Central memory CD8-positive, alpha-beta T cell (primary cell): ENCODE measurements at regions not wholly inside any gene's neighbourhood (a gene's known extent, or its start where the extent isn't known, plus 50 kb on each side); places are given as distances from the start of the nearest gene placed in this dataset.
"Not testable (repeated sequence)": the region's sequence is repeated elsewhere in the genome, so short reads cannot be mapped to it uniquely, and the experiment has no call there.

Experiments used
- ATAC-seq: fragments of 150-1000 bp; cut with Tn5 transposase; replicated peaks from 2 replicates; pipeline ENCODE4 v1.10.0; 2022; ENCODE audit warnings: mild to moderate bottlenecking, moderate FRiP score, moderate number of reproducible peaks; ENCODE audit not compliant: poor library complexity, severe bottlenecking; ENCODE audit errors: extremely low read depth
- DNase-seq, 2 donors: peaks; one replicate each; pipeline ENCODE4 v3.0.0; 2021; ENCODE audit warnings: low spot score in 2 of 2
- H3K27ac Mint-ChIP-seq: one replicate; pipeline ENCODE4 v1.8.0; 2022; ENCODE audit warnings: low read depth, mild to moderate bottlenecking, moderate library complexity, mixed read lengths
- H3K27me3 Mint-ChIP-seq: one replicate; pipeline ENCODE4 v1.8.0; 2022; ENCODE audit warnings: mixed read lengths
- H3K36me3 Mint-ChIP-seq: one replicate; pipeline ENCODE4 v1.8.0; 2022; ENCODE audit warnings: mild to moderate bottlenecking, moderate library complexity, mixed read lengths; ENCODE audit not compliant: insufficient read depth
- H3K4me1 Mint-ChIP-seq: one replicate; pipeline ENCODE4 v1.8.0; 2022; ENCODE audit warnings: mixed read lengths
- H3K4me3 Mint-ChIP-seq: one replicate; pipeline ENCODE4 v1.8.0; 2022; ENCODE audit warnings: mild to moderate bottlenecking, moderate library complexity, mixed read lengths
- H3K9me3 Mint-ChIP-seq: one replicate; pipeline ENCODE4 v1.8.0; 2022; ENCODE audit warnings: mixed read lengths

DNA sequence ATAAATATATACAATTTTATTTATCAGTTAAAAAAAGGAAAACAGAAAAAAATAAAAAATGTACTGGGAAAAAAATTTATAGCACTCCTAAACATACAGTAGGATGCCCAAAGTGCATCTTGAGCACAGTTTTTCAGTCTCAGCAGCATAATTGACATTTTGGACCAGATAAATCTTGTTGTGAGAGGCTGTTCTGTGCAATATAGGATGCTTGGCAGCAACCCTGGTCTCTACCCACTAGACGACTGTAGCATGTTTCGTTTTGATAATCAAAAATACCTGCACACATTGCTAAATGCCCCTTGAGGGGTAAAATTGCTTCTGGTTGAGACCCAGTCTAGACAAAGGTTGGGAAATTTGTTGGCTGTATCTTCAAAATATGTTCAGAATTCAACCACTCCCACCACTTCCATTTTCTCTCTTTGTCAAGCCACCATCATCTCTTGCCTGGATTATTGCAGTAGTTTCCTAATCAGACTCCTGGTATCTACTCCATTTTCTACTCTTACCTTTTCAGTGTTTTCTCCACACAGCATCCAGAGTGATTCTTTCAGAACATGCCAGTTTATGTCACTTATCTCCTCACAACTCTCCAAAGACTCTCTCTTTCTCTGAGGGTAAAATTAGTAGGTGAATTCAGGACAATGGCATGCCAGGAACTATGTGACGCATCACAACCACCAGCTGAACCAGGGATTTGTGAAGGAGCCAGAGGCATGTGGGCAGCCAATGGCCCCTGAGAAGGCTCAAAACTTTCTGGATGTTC lies 91.4 kb downstream of the GPR85 start:
- Mint-ChIP-seq H3K27ac (no peak overlapping the region), H3K36me3 (no peaks in the 10 kb centered on the region), H3K4me1 (no peaks in the 10 kb centered on the region), H3K27me3 (peaks cover 13% of the 10 kb centered on the region), H3K9me3 (no peaks in the 10 kb centered on the region), H3K4me3 (no peak overlapping the region)
- no peak for ATAC-seq
- DNase-seq = no peak

- Mint-ChIP-seq H3K4me3 (no peak overlapping the region), H3K9me3 (no peaks in the 10 kb centered on the region), H3K4me1 (no peaks in the 10 kb centered on the region), H3K36me3 (no peaks in the 10 kb centered on the region), H3K27me3 (peaks cover 13% of the 10 kb centered on the region), H3K27ac (no peak overlapping the region)
- DNase-seq (no peak), ATAC-seq (no peak)
These were observed 92.0 kb downstream of the GPR85 start for GRCh38 chr7:112994656-112995055.

GRCh38 chr7:112990624-112991023 lies 96.0 kb downstream of the GPR85 start:
- H3K27me3 Mint-ChIP-seq = peaks cover 39% of the 10 kb centered on the region
- H3K9me3 Mint-ChIP-seq = no peaks in the 10 kb centered on the region
- H3K4me3 Mint-ChIP-seq = no peak overlapping the region
- ATAC-seq (no peak), DNase-seq (no peak)
- no peaks in the 10 kb centered on the region for H3K4me1 Mint-ChIP-seq
- H3K27ac Mint-ChIP-seq = no peak overlapping the region
- no peaks in the 10 kb centered on the region for H3K36me3 Mint-ChIP-seq

DNA sequence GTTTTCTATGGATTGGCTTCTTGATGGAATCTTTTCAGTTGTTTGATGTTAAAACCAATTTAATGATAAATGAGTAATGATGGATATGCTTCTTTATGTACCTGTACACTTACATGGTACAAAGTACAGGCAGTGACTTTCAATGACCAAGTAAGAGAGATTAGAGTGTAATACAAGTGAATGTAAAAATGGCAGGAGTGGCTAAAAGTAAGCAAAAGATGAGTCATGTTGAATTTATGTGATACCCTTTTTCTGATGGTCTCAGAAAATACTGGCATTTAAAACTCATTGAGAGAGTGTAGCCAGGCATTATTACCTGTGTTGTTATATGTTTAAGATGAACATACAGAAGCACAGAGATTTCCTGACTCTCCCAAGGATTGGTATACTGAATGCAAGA lies 97.1 kb downstream of the GPR85 start:
- Mint-ChIP-seq H3K9me3 (no peaks in the 10 kb centered on the region), H3K4me1 (no peaks in the 10 kb centered on the region), H3K27ac (no peak overlapping the region), H3K27me3 (peaks cover 39% of the 10 kb centered on the region), H3K36me3 (no peaks in the 10 kb centered on the region), H3K4me3 (no peak overlapping the region)
- DNase-seq (no peak), ATAC-seq (no peak)

DNA sequence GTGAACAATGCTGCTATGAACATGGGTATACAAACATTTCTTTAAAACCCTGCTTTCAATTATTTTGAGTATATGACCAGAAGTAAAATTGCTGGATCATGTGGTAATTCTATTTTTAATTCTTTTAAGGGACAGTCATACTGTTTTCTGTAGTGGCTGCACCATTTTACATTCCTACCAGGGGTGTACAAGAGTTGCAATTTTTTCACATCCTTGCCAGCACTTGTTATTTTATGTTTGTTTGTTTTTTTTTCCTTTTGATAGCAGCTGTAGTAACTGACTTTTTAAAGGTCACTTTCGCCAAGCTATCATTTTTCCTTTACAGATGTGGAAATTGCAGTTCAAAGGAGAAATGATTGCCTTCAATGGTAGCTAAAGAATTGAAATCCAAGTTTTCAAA lies 99.5 kb downstream of the GPR85 start:
- no peak for DNase-seq
- Mint-ChIP-seq H3K27ac (no peak overlapping the region), H3K36me3 (no peaks in the 10 kb centered on the region), H3K4me3 (no peak overlapping the region), H3K4me1 (no peaks in the 10 kb centered on the region), H3K27me3 (peaks cover 26% of the 10 kb centered on the region), H3K9me3 (no peaks in the 10 kb centered on the region)
- ATAC-seq = no peak

DNA sequence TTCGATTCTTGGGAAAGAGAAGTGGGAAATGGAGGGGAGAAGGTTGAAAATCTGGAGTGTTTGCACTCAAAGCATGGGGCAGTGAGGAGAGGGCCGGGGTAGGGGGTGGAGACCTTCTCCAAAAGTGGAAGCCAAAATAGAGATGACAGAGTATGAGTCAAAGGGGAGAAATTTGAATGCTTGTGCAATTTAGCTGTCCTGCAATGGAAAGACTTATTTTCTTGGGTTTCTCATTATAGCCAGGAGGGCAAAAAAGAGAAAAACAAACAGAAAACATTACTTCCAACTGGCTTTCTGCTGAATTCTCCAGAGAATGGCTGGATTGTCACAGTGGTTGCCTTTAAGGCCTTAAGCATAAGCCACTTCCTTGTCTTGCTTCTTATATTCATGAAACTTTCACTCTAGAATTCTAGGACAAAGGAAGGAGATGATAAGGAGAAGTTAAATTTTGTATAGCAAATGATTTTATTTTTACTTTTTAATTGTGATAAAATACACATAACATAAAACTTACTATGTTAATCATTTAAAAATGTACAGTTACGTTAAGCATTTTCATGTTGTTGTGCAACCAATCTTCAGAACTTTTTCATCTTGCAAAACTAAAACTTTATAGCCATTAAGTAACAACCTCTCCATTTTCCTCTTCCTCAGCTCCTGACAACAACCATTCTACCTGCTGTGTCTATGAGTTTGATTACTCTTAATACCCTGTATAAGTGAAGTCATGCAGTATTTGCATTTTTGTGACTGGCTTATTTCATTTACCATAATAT lies 100.2 kb downstream of the GPR85 start:
- H3K9me3 Mint-ChIP-seq = no peaks in the 10 kb centered on the region
- H3K4me3 Mint-ChIP-seq = no peak overlapping the region
- peaks cover 26% of the 10 kb centered on the region for H3K27me3 Mint-ChIP-seq
- H3K27ac Mint-ChIP-seq = no peak overlapping the region
- ATAC-seq (no peak), DNase-seq (no peak)
- no peaks in the 10 kb centered on the region for H3K4me1 Mint-ChIP-seq
- no peaks in the 10 kb centered on the region for H3K36me3 Mint-ChIP-seq

GRCh38 chr7:112985377-112985987 lies 101.1 kb downstream of the GPR85 start:
- Mint-ChIP-seq H3K27ac (no peak overlapping the region), H3K4me3 (no peak overlapping the region), H3K27me3 (peaks cover 26% of the 10 kb centered on the region), H3K36me3 (no peaks in the 10 kb centered on the region), H3K9me3 (no peaks in the 10 kb centered on the region), H3K4me1 (no peaks in the 10 kb centered on the region)
- ATAC-seq = no peak
- DNase-seq = no peak

DNA sequence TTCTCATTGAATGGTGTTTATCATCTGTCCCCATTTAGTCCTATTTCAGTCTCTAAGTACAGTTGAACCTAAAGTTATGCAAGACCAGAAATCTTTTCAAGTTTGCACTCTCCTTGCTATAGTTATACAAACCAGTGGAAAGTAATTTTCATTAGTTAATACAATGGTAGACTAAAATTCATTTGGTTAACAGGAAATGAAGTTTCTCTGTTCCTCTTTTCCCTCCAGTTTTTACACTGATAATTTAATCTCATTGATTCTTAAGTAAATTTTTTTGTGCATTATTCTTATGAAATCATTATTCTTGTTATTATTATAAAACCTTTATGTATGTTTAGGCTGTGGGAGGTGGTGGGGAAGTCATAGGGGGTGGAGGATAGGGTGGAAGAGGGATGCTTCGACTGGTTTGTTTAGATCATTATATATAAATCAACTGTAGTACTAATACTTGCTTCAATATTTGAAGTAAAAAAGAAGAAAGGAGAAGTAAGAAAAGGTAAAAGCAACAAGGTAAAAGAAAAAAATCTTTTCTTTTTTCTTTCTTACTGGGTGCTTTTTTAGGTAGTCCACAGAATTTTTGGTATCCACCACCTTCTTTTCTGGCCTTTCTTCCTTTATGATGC lies 104.1 kb downstream of the GPR85 start:
- ATAC-seq (no peak), DNase-seq (no peak)
- no peaks in the 10 kb centered on the region for H3K9me3 Mint-ChIP-seq
- no peaks in the 10 kb centered on the region for H3K4me1 Mint-ChIP-seq
- H3K36me3 Mint-ChIP-seq = no peaks in the 10 kb centered on the region
- no peak overlapping the region for H3K4me3 Mint-ChIP-seq
- no peak overlapping the region for H3K27ac Mint-ChIP-seq
- peaks cover 6% of the 10 kb centered on the region for H3K27me3 Mint-ChIP-seq

GRCh38 chr7:112981966-112982365 lies 104.7 kb downstream of the GPR85 start:
- ATAC-seq (no peak), DNase-seq (no peak)
- Mint-ChIP-seq H3K9me3 (no peaks in the 10 kb centered on the region), H3K4me1 (no peaks in the 10 kb centered on the region), H3K27me3 (peaks cover under 1% of the 10 kb centered on the region), H3K4me3 (no peak overlapping the region), H3K27ac (no peak overlapping the region), H3K36me3 (no peaks in the 10 kb centered on the region)

- H3K4me1 Mint-ChIP-seq, H3K4me3 Mint-ChIP-seq, H3K36me3 Mint-ChIP-seq, DNase-seq, H3K27me3 Mint-ChIP-seq, H3K9me3 Mint-ChIP-seq, H3K27ac Mint-ChIP-seq, ATAC-seq: not testable (repeated sequence)
These were observed 107.6 kb downstream of the GPR85 start for GRCh38 chr7:112979055-112979454.

DNA sequence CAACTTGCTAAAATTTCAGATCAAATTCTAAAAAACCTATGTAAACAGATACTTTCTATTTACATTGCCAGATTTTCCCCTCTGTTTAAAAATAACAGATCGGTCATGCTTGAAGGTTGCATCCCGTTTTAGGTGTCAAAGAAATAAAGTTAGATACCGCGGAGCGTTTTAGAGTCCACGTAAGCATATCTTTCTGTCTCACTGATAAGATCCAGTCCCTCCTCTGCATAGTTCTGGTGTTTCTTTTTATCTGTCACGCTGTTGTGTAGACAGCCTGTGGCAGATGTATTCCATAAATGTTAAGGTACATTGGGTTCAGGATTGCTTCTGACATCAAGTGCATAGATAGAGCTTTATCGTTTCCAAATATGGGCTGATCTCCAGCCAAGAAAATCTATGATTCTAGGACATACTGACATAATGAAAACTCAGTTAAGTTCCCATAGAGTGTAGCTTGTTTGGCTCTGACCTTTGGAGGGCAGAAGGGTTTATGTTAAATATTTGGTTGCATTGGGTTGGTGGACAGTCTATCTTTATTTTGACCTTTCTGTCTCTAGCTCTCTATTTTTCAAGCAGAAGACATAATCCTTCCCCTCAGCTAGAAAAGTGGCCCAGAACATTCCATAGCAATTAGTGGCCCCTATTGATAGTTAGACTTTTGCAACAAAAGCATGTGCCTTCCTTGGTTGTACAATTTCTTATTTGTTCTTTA lies 109.2 kb downstream of the GPR85 start:
- peaks cover 20% of the 10 kb centered on the region for H3K27me3 Mint-ChIP-seq
- not testable (repeated sequence) for H3K27ac Mint-ChIP-seq, H3K9me3 Mint-ChIP-seq, ATAC-seq, H3K4me3 Mint-ChIP-seq, H3K4me1 Mint-ChIP-seq, DNase-seq, H3K36me3 Mint-ChIP-seq

- Mint-ChIP-seq H3K27ac (no peak overlapping the region), H3K4me3 (no peak overlapping the region), H3K36me3 (no peaks in the 10 kb centered on the region), H3K9me3 (no peaks in the 10 kb centered on the region), H3K4me1 (no peaks in the 10 kb centered on the region), H3K27me3 (peaks cover 37% of the 10 kb centered on the region)
- ATAC-seq (no peak), DNase-seq (no peak)
These were observed 115.9 kb downstream of the GPR85 start for GRCh38 chr7:112970771-112971170.
